HL-60 (cell line): ENCODE measurements at regions not wholly inside any gene's neighbourhood (a gene's known extent, or its start where the extent isn't known, plus 50 kb on each side); places are given as distances from the start of the nearest gene placed in this dataset.

ENCODE experiments used
- DNase-seq, 2 experiments: peaks; one replicate each; pipeline ENCODE4 v3.0.0-alpha.2; 2010 to 2020; ENCODE audit warnings: low read depth in 1 of 2, low spot score in 1 of 2
- H3K27ac ChIP-seq: fragments of 250-450 bp; sonication (Bioruptor Pico); replicated peaks from 2 replicates; pipeline ENCODE4 v1.5.1; 2020; ENCODE audit warnings: mild to moderate bottlenecking, moderate library complexity
- H3K27me3 ChIP-seq: fragments of 250-450 bp; sonication (Bioruptor Pico); 2 replicates; pipeline ENCODE4 v1.5.1; 2021; ENCODE audit warnings: mild to moderate bottlenecking, moderate library complexity; ENCODE audit not compliant: insufficient read depth, poor library complexity, severe bottlenecking
- H3K4me3 ChIP-seq: replicated peaks from 2 replicates; pipeline ENCODE4 v1.5.1; 2011; ENCODE audit warnings: mild to moderate bottlenecking, control low read depth, low read length; ENCODE audit not compliant: insufficient read depth
- CTCF ChIP-seq: IDR thresholded peaks from one replicate; pipeline ENCODE4 v1.5.1; 2011; ENCODE audit warnings: low read length, control low read depth, inconsistent platforms; ENCODE audit not compliant: insufficient read depth
- GABPA ChIP-seq: IDR thresholded peaks from 2 replicates; pipeline ENCODE4 v1.6.1; 2012; ENCODE audit warnings: low read depth
- POLR2AphosphoS5 ChIP-seq: IDR thresholded peaks from 2 replicates; pipeline ENCODE4 v1.6.1; 2012; ENCODE audit warnings: low read depth
- REST ChIP-seq: IDR thresholded peaks from 2 replicates; pipeline ENCODE4 v1.6.1; 2012; ENCODE audit warnings: low read depth; ENCODE audit not compliant: insufficient replicate concordance
- SPI1 ChIP-seq: IDR thresholded peaks from 2 replicates; pipeline ENCODE4 v1.6.1; 2012; ENCODE audit warnings: low read depth, mild to moderate bottlenecking, borderline replicate concordance

DNA sequence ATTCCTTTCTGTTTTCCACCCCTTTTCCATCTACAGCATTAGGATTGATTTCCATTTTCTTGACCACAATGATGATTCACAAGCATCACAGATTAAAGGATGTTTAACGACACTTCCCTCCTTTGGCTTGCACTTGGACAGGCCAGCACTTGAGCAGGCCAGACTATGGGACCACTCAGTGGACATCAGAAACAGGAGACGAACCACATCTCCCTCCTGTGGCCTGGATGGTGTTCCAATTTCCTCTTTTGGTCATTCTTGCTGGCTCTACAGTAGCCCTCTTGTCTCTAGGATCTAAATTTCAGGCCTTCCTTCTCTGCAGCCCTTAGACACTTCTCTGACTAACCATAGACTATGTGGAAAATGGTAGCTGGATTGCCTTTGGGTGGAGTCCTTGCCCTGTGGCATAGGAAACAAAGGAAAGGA lies 78.8 kb upstream of the BOC start:
- H3K27me3 ChIP-seq = no peaks in the 10 kb centered on the region
- no peak for TF ChIP-seq POLR2AphosphoS5
- TF ChIP-seq CTCF = no peak
- TF ChIP-seq GABPA = no peak
- no peak for TF ChIP-seq SPI1
- TF ChIP-seq REST = no peak
- no peak overlapping the region for H3K4me3 ChIP-seq
- no peak overlapping the region for H3K27ac ChIP-seq
- DNase-seq = no peak

DNA sequence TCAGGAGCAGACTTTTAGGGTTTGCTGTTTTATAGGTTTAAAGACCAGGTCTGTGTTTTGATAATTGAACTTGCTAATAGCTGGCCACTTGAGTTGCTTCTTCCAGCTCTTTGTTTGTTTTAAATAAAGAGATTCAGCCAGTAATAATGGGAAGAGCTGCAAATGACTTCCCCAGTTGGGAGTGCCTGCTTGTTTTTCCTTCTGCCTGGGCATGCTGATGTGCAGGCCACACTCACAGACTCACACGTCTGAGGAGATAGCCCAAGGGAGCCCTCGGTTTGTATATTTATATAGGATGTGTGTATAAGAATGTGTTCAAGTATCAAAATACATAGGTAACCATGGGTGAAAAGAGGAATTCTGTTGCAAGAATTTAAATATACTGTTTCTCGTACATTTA lies 78.2 kb upstream of the BOC start:
- TF ChIP-seq POLR2AphosphoS5 (no peak), GABPA (no peak), CTCF (no peak)
- no peak overlapping the region for H3K27ac ChIP-seq
- H3K4me3 ChIP-seq = no peak overlapping the region

DNA sequence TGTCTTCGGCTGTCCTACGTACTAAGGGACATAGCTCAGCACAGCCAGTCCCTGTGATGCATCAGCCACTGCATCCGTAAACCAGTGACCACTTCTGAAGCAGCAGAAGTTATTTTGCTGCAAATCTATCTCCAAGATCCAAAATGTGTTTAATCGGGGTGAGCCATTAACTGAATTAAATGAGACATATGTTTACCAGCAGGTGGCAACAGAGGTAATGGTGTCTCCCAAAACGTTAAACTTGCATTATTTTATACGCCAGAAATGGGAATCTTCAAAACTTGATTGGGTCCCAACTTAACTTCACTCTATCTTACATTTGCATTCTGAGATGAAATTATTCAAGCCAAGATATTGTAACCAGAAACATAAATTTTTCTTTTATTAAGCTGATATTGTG lies 75.3 kb upstream of the BOC start:
- TF ChIP-seq GABPA (no peak), CTCF (no peak), REST (no peak), POLR2AphosphoS5 (no peak), SPI1 (no peak)
- Histone ChIP-seq H3K27ac (no peak overlapping the region), H3K27me3 (no peaks in the 10 kb centered on the region), H3K4me3 (no peak overlapping the region)
- no peak for DNase-seq

More for the DNA sequence above, 78.2 kb upstream of the BOC start:
- H3K27me3 ChIP-seq = no peaks in the 10 kb centered on the region
- DNase-seq = no peak

DNA sequence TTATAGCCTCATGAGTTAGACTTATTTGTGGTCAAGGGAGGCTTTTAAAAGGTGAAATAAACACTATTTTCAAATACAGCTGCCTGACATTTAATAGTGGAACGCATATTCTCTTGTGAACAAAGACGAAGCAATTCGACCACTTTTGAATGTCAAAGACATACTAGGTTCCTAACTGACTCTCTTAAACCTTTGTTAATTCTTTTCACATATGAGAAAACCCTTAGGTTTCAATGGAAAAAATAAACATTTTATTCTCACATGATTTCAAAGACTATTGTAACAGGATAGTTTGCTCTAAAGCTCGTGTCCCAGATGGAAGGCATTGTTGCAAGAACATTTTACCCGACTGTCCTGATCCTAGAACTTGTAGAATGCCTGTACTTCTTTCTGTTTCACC lies 74.8 kb upstream of the BOC start:
- no peak overlapping the region for H3K4me3 ChIP-seq
- H3K27ac ChIP-seq = no peak overlapping the region
- TF ChIP-seq GABPA = no peak
- TF ChIP-seq SPI1 = no peak
- no peak for TF ChIP-seq CTCF
- no peak for TF ChIP-seq POLR2AphosphoS5
- no peak for TF ChIP-seq REST
- no peaks in the 10 kb centered on the region for H3K27me3 ChIP-seq
- no peak for DNase-seq
